ENCODE measurements at regions not wholly inside any gene's neighbourhood (a gene's known extent, or its start where the extent isn't known, plus 50 kb on each side); places are given as distances from the start of the nearest gene placed in this dataset.

DNA sequence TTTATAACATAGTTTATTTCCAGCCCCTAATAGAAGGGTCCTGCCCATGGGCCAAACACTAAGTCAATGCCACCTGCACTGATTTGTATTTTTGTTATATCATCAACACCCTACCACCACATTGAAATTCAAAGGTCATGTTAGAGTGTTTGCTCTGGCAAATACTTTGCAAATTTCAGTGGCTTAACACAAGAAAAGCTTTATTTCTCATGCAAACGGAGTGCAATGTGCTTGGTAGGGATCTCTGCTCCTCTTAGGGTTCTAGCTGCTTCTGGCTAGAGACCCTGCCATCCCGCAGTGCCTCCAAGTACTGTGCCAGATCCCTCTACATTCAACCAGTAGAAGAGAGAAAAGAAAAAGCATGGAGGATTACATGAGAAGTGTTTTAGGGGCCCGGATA, 230.8 kb upstream of the TET2 start:
- no TSS peak for BruUV-seq (replicated peaks)
- no peak for DNase-seq (ENCODE audit: low read depth, low spot score)
- H2AFZ ChIP-seq (ENCODE audit: control insufficient read depth, low read depth, low read length): no peak overlapping the region

More for the DNA sequence above, 230.8 kb upstream of the TET2 start:
- SMC1A ChIA-PET (ENCODE audit: uncharacterized antibody, unreplicated experiment): no interaction called here
- H3K4me3 ChIP-seq: no peak overlapping the region
- intact Hi-C loops (cut with micrococcal nuclease; ENCODE audit: unreplicated experiment): no loop called here
- FAIRE-seq: no peak
- CTCF ChIA-PET: interaction anchor here (1.4 kb wide), 1 partner anchor 8 kb away, joined by 8 read pairs; no protein-coding TSS in a partner anchor
- no peak overlapping the region for H3K4me2 ChIP-seq (ENCODE audit: control insufficient read depth, insufficient read depth)
- WGBS (ENCODE audit: insufficient coverage, insufficient replicate concordance, low lambda C conversion rate, missing lambda C conversion rate): 76% methylated on average over 3 of the region's 3 CpGs
- POLR2A ChIA-PET: no interaction called here
- RAD21 ChIA-PET (ENCODE audit: unreplicated experiment): no interaction called here
- no peaks in the 10 kb centered on the region for H4K20me1 ChIP-seq (ENCODE audit: control insufficient read depth, insufficient read depth)
- H3K27me3 ChIP-seq (replicated peaks in 1 of 2; ENCODE audit: control insufficient read depth in 2 of 2, insufficient read depth in 2 of 2, low read length in 1 of 2): no peaks in the 10 kb centered on the region
- no peaks in the 10 kb centered on the region for H3K79me2 ChIP-seq (ENCODE audit: control insufficient read depth, insufficient read depth, low read length)
- peaks cover 5% of the 10 kb centered on the region for H3K4me1 ChIP-seq (ENCODE audit: control insufficient read depth, insufficient read depth, low read length)
- H3K36me3 ChIP-seq (ENCODE audit: control insufficient read depth in 2 of 2, insufficient read depth in 2 of 2, low read length in 1 of 2): no peaks in the 10 kb centered on the region
- ATAC-seq: no peak
- TF ChIP-seq SIN3A (IDR thresholded peaks at IDR 0.05; ENCODE audit: low read depth, low read length): no peak
- TF ChIP-seq EGR1 (IDR thresholded peaks at IDR 0.05; ENCODE audit: borderline replicate concordance in 1 of 2, low read depth in 2 of 2, low read length in 2 of 2): no peak
- no peak for TF ChIP-seq EED (IDR thresholded peaks at IDR 0.05; ENCODE audit: low read depth)
- no peak for TF ChIP-seq TARDBP (IDR thresholded peaks at IDR 0.05; ENCODE audit: borderline replicate concordance)
- TF ChIP-seq SUPT20H (IDR thresholded peaks at IDR 0.05; ENCODE audit: borderline replicate concordance, control insufficient read depth, low read depth, low read length): no peak
- TF ChIP-seq, protein P1, sequence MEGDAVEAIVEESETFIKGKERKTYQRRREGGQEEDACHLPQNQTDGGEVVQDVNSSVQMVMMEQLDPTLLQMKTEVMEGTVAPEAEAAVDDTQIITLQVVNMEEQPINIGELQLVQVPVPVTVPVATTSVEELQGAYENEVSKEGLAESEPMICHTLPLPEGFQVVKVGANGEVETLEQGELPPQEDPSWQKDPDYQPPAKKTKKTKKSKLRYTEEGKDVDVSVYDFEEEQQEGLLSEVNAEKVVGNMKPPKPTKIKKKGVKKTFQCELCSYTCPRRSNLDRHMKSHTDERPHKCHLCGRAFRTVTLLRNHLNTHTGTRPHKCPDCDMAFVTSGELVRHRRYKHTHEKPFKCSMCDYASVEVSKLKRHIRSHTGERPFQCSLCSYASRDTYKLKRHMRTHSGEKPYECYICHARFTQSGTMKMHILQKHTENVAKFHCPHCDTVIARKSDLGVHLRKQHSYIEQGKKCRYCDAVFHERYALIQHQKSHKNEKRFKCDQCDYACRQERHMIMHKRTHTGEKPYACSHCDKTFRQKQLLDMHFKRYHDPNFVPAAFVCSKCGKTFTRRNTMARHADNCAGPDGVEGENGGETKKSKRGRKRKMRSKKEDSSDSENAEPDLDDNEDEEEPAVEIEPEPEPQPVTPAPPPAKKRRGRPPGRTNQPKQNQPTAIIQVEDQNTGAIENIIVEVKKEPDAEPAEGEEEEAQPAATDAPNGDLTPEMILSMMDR (IDR thresholded peaks at IDR 0.05 in 2 of 3, conservative IDR thresholded peaks at IDR 0.05 in 1 of 3; ENCODE audit: control insufficient read depth in 2 of 3, extremely low read depth in 1 of 3, insufficient read depth in 1 of 3, low read depth in 3 of 3, low read length in 3 of 3): no peak
- TF ChIP-seq, protein P2, sequence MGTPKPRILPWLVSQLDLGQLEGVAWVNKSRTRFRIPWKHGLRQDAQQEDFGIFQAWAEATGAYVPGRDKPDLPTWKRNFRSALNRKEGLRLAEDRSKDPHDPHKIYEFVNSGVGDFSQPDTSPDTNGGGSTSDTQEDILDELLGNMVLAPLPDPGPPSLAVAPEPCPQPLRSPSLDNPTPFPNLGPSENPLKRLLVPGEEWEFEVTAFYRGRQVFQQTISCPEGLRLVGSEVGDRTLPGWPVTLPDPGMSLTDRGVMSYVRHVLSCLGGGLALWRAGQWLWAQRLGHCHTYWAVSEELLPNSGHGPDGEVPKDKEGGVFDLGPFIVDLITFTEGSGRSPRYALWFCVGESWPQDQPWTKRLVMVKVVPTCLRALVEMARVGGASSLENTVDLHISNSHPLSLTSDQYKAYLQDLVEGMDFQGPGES (IDR thresholded peaks at IDR 0.05): no peak
- TF ChIP-seq RELA (IDR thresholded peaks at IDR 0.05; ENCODE audit: borderline replicate concordance, partially characterized antibody): no peak
- TF ChIP-seq FOS (IDR thresholded peaks at IDR 0.05; ENCODE audit: borderline replicate concordance, extremely low read depth, insufficient read length): no peak
- TF ChIP-seq POU2F2 (IDR thresholded peaks at IDR 0.05; ENCODE audit: borderline replicate concordance, low read depth, low read length): no peak
- no peak for TF ChIP-seq SMARCA5 (IDR thresholded peaks at IDR 0.05)
- TF ChIP-seq, protein P3, sequence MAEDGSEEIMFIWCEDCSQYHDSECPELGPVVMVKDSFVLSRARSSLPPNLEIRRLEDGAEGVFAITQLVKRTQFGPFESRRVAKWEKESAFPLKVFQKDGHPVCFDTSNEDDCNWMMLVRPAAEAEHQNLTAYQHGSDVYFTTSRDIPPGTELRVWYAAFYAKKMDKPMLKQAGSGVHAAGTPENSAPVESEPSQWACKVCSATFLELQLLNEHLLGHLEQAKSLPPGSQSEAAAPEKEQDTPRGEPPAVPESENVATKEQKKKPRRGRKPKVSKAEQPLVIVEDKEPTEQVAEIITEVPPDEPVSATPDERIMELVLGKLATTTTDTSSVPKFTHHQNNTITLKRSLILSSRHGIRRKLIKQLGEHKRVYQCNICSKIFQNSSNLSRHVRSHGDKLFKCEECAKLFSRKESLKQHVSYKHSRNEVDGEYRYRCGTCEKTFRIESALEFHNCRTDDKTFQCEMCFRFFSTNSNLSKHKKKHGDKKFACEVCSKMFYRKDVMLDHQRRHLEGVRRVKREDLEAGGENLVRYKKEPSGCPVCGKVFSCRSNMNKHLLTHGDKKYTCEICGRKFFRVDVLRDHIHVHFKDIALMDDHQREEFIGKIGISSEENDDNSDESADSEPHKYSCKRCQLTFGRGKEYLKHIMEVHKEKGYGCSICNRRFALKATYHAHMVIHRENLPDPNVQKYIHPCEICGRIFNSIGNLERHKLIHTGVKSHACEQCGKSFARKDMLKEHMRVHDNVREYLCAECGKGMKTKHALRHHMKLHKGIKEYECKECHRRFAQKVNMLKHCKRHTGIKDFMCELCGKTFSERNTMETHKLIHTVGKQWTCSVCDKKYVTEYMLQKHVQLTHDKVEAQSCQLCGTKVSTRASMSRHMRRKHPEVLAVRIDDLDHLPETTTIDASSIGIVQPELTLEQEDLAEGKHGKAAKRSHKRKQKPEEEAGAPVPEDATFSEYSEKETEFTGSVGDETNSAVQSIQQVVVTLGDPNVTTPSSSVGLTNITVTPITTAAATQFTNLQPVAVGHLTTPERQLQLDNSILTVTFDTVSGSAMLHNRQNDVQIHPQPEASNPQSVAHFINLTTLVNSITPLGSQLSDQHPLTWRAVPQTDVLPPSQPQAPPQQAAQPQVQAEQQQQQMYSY (CRISPR knock-in tag; IDR thresholded peaks at IDR 0.05): no peak
- TF ChIP-seq ZNF622 (IDR thresholded peaks at IDR 0.05): no peak
- H3K9ac ChIP-seq (ENCODE audit: control insufficient read depth, insufficient read depth, low read length): no peak overlapping the region
- no peak overlapping the region for H3K27ac ChIP-seq (ENCODE audit: control insufficient read depth, insufficient read depth)
- in situ Hi-C loops (cut with MboI): no loop called here
- H3K9me3 ChIP-seq (replicated peaks; ENCODE audit: control insufficient read depth, insufficient read depth, low read length): peaks cover 5% of the 10 kb centered on the region; the same call in 2 of the 3 replicates

Data from GM12878 (cell line).